GM23338 (cell line): ENCODE measurements at regions not wholly inside any gene's neighbourhood (a gene's known extent, or its start where the extent isn't known, plus 50 kb on each side); places are given as distances from the start of the nearest gene placed in this dataset.
A peak's percentile ranks its signal among the peaks of the same experiment; 100 is the strongest.

Experiments used
- ATAC-seq: fragments of 200-7000 bp; cut with Tn5 transposase; 3 replicates; pipeline ENCODE4 v1.9.1; 2020
- DNase-seq: peaks from one replicate; pipeline ENCODE4 v3.0.0-alpha.2; 2015; ENCODE audit warnings: low spot score
- H2AFZ ChIP-seq: fragments of 200-600 bp; sonication (generic); 2 replicates; pipeline ENCODE4 v1.8.0; 2016; ENCODE audit warnings: antibody characterized with exemption, mild to moderate bottlenecking, moderate library complexity
- H3F3A ChIP-seq: fragments of 200-600 bp; sonication (generic); replicated peaks from 2 replicates; pipeline ENCODE4 v1.8.0; 2017; ENCODE audit warnings: antibody characterized with exemption, mixed run types, low read depth
- H3K27ac ChIP-seq: fragments of 200-600 bp; sonication (generic); 2 replicates; pipeline ENCODE4 v1.6.1; 2016; ENCODE audit warnings: low read depth
- H3K27me3 ChIP-seq: fragments of 200-600 bp; sonication (generic); 2 replicates; pipeline ENCODE4 v1.8.0; 2016; ENCODE audit warnings: mild to moderate bottlenecking, mixed run types, moderate library complexity; ENCODE audit not compliant: insufficient read depth
- H3K36me3 ChIP-seq: fragments of 200-600 bp; sonication (generic); 2 replicates; pipeline ENCODE4 v1.8.0; 2016; ENCODE audit warnings: mild to moderate bottlenecking; ENCODE audit not compliant: insufficient read depth
- H3K4me1 ChIP-seq: fragments of 200-600 bp; sonication (generic); 2 replicates; pipeline ENCODE4 v1.8.0; 2016; ENCODE audit warnings: mild to moderate bottlenecking, moderate library complexity; ENCODE audit not compliant: insufficient read depth
- H3K4me2 ChIP-seq: fragments of 200-600 bp; sonication (generic); 2 replicates; pipeline ENCODE4 v1.7.1; 2017; ENCODE audit warnings: mixed run types
- H3K4me3 ChIP-seq: fragments of 200-600 bp; sonication (generic); 2 replicates; pipeline ENCODE4 v1.6.1; 2016; ENCODE audit warnings: mixed run types
- H3K79me2 ChIP-seq: fragments of 200-600 bp; sonication (generic); replicated peaks from 2 replicates; pipeline ENCODE4 v1.8.0; 2017; ENCODE audit warnings: mild to moderate bottlenecking; ENCODE audit not compliant: insufficient read depth
- H3K9me2 ChIP-seq: fragments of 200-600 bp; sonication (generic); 2 replicates; pipeline ENCODE4 v1.8.0; 2017; ENCODE audit not compliant: insufficient read depth
- H4K20me1 ChIP-seq: fragments of 200-600 bp; sonication (generic); replicated peaks from 2 replicates; pipeline ENCODE4 v1.8.0; 2017; ENCODE audit warnings: mild to moderate bottlenecking; ENCODE audit not compliant: insufficient read depth
- H3K27ac Mint-ChIP-seq: 2 replicates; pipeline ENCODE4 v1.8.0; 2020; ENCODE audit warnings: inconsistent platforms, mild to moderate bottlenecking, moderate library complexity, mixed read lengths
- H3K27me3 Mint-ChIP-seq: 3 replicates; pipeline ENCODE4 v1.8.0; 2022; ENCODE audit warnings: low read depth, mild to moderate bottlenecking, moderate library complexity, mixed read lengths, inconsistent platforms; ENCODE audit not compliant: insufficient read depth, poor library complexity
- H3K36me3 Mint-ChIP-seq: 3 replicates; pipeline ENCODE4 v1.8.0; 2021; ENCODE audit warnings: low read depth, mild to moderate bottlenecking, inconsistent platforms, moderate library complexity, mixed read lengths
- H3K4me1 Mint-ChIP-seq: 3 replicates; pipeline ENCODE4 v1.8.0; 2020; ENCODE audit warnings: mild to moderate bottlenecking, inconsistent platforms, mixed read lengths
- H3K4me3 Mint-ChIP-seq: 3 replicates; pipeline ENCODE4 v1.8.0; 2021; ENCODE audit warnings: moderate library complexity, mild to moderate bottlenecking, inconsistent platforms, mixed read lengths
- H3K9me3 Mint-ChIP-seq: 3 replicates; pipeline ENCODE4 v1.8.0; 2020; ENCODE audit warnings: moderate library complexity, mild to moderate bottlenecking, inconsistent platforms, mixed read lengths
- CREB1 ChIP-seq: fragments of 250-450 bp; sonication (Bioruptor Pico); IDR thresholded peaks from 2 replicates; pipeline ENCODE4 v1.5.0; 2020; ENCODE audit warnings: low read depth, mild to moderate bottlenecking, moderate library complexity
- EZH2phosphoT487 ChIP-seq: fragments of 200-600 bp; sonication (generic); IDR thresholded peaks from one replicate; pipeline ENCODE4 v1.8.1; 2018; ENCODE audit warnings: antibody characterized with exemption; ENCODE audit not compliant: unreplicated experiment
- JUNB ChIP-seq: IDR thresholded peaks from one replicate; pipeline ENCODE4 v1.6.1; 2016; ENCODE audit warnings: antibody characterized with exemption; ENCODE audit not compliant: unreplicated experiment
- NANOG ChIP-seq: IDR thresholded peaks from 2 replicates; pipeline ENCODE4 v1.6.1; 2016; ENCODE audit warnings: antibody characterized with exemption, borderline replicate concordance
- POLR2AphosphoS5 ChIP-seq: IDR thresholded peaks from 2 replicates; pipeline ENCODE4 v1.6.1; 2016; ENCODE audit warnings: antibody characterized with exemption, low read depth
- REST ChIP-seq: IDR thresholded peaks from one replicate; pipeline ENCODE4 v1.6.1; 2018; ENCODE audit warnings: antibody characterized with exemption; ENCODE audit not compliant: unreplicated experiment
- STAT1 ChIP-seq: IDR thresholded peaks from one replicate; pipeline ENCODE4 v1.6.1; 2016; ENCODE audit warnings: antibody characterized with exemption; ENCODE audit not compliant: unreplicated experiment
- ZNF114 ChIP-seq: fragments of 250-450 bp; sonication (Bioruptor Pico); IDR thresholded peaks from 2 replicates; pipeline ENCODE4 v1.5.0; 2020; ENCODE audit warnings: mild to moderate bottlenecking, moderate library complexity
- ZNF331 ChIP-seq: fragments of 250-450 bp; sonication (Bioruptor Pico); IDR thresholded peaks from 2 replicates; pipeline ENCODE4 v1.5.0; 2020; ENCODE audit warnings: low read depth, mild to moderate bottlenecking, moderate library complexity
- TF ChIP-seq, protein P1 (sequence below): fragments of 250-450 bp; sonication (Bioruptor Pico); IDR thresholded peaks from 2 replicates; pipeline ENCODE4 v1.5.0; 2020; ENCODE audit warnings: mild to moderate bottlenecking, moderate library complexity
- TF ChIP-seq, protein P2 (sequence below): IDR thresholded peaks from 2 replicates; pipeline ENCODE4 v1.6.1; 2016; ENCODE audit warnings: antibody characterized with exemption

DNA sequence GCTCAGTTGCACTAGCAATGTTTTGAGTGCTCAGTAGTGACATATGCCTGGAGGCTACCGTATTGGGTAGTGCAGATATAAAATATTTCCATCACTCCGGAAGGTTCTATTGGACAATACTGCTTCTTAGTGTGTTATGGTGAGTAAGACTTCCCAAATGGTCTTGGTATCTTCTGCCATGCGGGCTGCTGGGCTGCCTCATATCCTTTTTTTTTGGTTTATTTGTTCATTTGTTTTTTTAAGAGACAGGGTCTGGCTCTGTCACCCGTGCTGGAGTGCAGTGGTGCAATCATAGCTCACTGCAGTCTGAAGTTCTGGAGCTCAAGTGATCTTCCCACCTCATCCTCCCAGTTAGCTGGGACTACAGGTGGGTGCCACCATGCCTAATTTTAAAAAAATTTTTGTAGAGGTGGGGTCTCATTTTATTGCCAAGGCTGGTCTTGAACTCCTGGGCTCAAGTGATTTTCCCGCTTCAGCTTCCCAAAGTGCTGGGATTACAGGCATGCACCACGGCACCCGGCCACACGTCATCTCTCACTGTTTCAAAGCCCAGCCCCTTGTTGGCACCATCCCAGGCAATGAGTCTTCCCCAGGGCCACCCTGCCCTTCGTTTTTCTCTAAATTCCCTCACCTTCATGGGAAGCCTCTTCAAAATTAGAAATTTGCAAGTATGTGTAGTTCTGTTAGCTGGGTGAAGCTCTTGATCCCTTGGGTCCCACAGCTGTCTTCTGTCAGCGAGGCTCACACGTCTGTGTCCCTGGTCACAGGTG is 111.0 kb upstream of the KLF14 start:
- ATAC-seq, result no peak

DNA sequence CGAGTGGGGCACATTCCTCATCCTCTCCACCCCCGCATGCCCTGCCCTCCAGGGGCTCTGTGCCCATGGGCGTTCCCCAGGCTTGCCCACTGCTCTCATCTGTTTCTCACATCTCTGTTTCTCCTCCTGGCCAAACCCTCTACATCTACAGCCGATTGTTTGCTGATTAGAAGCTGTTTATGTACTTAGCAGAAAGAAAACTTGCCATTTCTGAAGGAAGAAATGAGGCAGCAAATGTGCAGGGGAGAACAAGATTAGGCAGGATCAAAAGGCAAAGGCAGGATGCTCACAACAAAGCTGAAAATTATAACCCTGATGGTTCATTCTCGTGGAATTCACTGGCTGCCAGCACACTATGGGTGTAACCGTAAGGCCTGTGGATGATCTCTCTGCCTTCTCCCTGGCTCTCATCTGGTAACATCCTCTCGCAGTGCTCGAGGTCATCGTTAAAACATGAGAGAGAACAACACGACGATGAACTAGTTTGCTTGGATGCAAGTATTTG is 111.6 kb upstream of the KLF14 start:
- Histone ChIP-seq H3K27me3 (no peaks in the 10 kb centered on the region), H4K20me1 (no peaks in the 10 kb centered on the region), H3K36me3 (no peaks in the 10 kb centered on the region), H3K9me2 (no peaks in the 10 kb centered on the region), H3K27ac (no peak overlapping the region), H3K4me2 (no peak overlapping the region), H3K4me3 (no peak overlapping the region), H2AFZ (peak overlapping the region; percentile 63; the same call in 1 of the 2 replicates), H3K79me2 (no peaks in the 10 kb centered on the region), H3K4me1 (no peaks in the 10 kb centered on the region), H3F3A (no peaks in the 10 kb centered on the region)
- H3K9me3 Mint-ChIP-seq, result no peaks in the 10 kb centered on the region; the same call in 2 of the 3 replicates
- H3K27me3 Mint-ChIP-seq, result peaks cover 2% of the 10 kb centered on the region
- ATAC-seq (no peak), DNase-seq (no peak)
- no peaks in the 10 kb centered on the region; the same call in 2 of the 3 replicates for H3K4me1 Mint-ChIP-seq
- no peaks in the 10 kb centered on the region for H3K36me3 Mint-ChIP-seq
- H3K27ac Mint-ChIP-seq, result no peak overlapping the region
- no peak overlapping the region for H3K4me3 Mint-ChIP-seq
- TF ChIP-seq STAT1 (no peak), REST (no peak), EZH2phosphoT487 (no peak), ZNF114 (CRISPR knock-in tag) (no peak), CREB1 (CRISPR knock-in tag) (no peak)
- TF ChIP-seq, protein P1, sequence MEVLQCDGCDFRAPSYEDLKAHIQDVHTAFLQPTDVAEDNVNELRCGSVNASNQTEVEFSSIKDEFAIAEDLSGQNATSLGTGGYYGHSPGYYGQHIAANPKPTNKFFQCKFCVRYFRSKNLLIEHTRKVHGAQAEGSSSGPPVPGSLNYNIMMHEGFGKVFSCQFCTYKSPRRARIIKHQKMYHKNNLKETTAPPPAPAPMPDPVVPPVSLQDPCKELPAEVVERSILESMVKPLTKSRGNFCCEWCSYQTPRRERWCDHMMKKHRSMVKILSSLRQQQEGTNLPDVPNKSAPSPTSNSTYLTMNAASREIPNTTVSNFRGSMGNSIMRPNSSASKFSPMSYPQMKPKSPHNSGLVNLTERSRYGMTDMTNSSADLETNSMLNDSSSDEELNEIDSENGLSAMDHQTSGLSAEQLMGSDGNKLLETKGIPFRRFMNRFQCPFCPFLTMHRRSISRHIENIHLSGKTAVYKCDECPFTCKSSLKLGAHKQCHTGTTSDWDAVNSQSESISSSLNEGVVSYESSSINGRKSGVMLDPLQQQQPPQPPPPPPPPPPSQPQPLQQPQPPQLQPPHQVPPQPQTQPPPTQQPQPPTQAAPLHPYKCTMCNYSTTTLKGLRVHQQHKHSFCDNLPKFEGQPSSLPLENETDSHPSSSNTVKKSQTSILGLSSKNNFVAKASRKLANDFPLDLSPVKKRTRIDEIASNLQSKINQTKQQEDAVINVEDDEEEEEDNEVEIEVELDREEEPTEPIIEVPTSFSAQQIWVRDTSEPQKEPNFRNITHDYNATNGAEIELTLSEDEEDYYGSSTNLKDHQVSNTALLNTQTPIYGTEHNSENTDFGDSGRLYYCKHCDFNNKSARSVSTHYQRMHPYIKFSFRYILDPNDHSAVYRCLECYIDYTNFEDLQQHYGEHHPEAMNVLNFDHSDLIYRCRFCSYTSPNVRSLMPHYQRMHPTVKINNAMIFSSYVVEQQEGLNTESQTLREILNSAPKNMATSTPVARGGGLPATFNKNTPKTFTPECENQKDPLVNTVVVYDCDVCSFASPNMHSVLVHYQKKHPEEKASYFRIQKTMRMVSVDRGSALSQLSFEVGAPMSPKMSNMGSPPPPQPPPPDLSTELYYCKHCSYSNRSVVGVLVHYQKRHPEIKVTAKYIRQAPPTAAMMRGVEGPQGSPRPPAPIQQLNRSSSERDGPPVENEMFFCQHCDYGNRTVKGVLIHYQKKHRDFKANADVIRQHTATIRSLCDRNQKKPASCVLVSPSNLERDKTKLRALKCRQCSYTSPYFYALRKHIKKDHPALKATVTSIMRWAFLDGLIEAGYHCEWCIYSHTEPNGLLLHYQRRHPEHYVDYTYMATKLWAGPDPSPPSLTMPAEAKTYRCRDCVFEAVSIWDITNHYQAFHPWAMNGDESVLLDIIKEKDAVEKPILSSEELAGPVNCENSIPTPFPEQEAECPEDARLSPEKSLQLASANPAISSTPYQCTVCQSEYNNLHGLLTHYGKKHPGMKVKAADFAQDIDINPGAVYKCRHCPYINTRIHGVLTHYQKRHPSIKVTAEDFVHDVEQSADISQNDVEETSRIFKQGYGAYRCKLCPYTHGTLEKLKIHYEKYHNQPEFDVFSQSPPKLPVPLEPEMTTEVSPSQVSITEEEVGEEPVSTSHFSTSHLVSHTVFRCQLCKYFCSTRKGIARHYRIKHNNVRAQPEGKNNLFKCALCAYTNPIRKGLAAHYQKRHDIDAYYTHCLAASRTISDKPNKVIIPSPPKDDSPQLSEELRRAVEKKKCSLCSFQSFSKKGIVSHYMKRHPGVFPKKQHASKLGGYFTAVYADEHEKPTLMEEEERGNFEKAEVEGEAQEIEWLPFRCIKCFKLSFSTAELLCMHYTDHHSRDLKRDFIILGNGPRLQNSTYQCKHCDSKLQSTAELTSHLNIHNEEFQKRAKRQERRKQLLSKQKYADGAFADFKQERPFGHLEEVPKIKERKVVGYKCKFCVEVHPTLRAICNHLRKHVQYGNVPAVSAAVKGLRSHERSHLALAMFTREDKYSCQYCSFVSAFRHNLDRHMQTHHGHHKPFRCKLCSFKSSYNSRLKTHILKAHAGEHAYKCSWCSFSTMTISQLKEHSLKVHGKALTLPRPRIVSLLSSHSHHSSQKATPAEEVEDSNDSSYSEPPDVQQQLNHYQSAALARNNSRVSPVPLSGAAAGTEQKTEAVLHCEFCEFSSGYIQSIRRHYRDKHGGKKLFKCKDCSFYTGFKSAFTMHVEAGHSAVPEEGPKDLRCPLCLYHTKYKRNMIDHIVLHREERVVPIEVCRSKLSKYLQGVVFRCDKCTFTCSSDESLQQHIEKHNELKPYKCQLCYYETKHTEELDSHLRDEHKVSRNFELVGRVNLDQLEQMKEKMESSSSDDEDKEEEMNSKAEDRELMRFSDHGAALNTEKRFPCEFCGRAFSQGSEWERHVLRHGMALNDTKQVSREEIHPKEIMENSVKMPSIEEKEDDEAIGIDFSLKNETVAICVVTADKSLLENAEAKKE (CRISPR knock-in tag), result no peak

More for the DNA sequence above, 111.0 kb upstream of the KLF14 start:
- H3F3A ChIP-seq, result no peaks in the 10 kb centered on the region
- Mint-ChIP-seq H3K4me3 (no peak overlapping the region), H3K4me1 (no peaks in the 10 kb centered on the region; the same call in 2 of the 3 replicates), H3K27me3 (peaks cover 5% of the 10 kb centered on the region), H3K36me3 (no peaks in the 10 kb centered on the region), H3K9me3 (no peaks in the 10 kb centered on the region; the same call in 2 of the 3 replicates), H3K27ac (no peak overlapping the region)
- TF ChIP-seq ZNF331 (CRISPR knock-in tag) (no peak), POLR2AphosphoS5 (no peak), STAT1 (no peak), JUNB (no peak), CREB1 (CRISPR knock-in tag) (no peak), NANOG (no peak)
- TF ChIP-seq, protein P2, sequence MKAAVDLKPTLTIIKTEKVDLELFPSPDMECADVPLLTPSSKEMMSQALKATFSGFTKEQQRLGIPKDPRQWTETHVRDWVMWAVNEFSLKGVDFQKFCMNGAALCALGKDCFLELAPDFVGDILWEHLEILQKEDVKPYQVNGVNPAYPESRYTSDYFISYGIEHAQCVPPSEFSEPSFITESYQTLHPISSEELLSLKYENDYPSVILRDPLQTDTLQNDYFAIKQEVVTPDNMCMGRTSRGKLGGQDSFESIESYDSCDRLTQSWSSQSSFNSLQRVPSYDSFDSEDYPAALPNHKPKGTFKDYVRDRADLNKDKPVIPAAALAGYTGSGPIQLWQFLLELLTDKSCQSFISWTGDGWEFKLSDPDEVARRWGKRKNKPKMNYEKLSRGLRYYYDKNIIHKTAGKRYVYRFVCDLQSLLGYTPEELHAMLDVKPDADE, result no peak
- peak overlapping the region; percentile 63; the same call in 1 of the 2 replicates for H2AFZ ChIP-seq
- no peak overlapping the region for H3K4me2 ChIP-seq
- no peaks in the 10 kb centered on the region for H3K27me3 ChIP-seq
- H3K27ac ChIP-seq, result no peak overlapping the region
- no peaks in the 10 kb centered on the region for H3K9me2 ChIP-seq
- DNase-seq, result no peak
- no peaks in the 10 kb centered on the region for H3K4me1 ChIP-seq
- no peaks in the 10 kb centered on the region for H3K79me2 ChIP-seq
- H3K36me3 ChIP-seq, result no peaks in the 10 kb centered on the region
- H4K20me1 ChIP-seq, result no peaks in the 10 kb centered on the region
- no peak overlapping the region for H3K4me3 ChIP-seq
